Esophagus squamous epithelium (tissue), 4 donors: ENCODE measurements at regions not wholly inside any gene's neighbourhood (a gene's known extent, or its start where the extent isn't known, plus 50 kb on each side); places are given as distances from the start of the nearest gene placed in this dataset.

Experiments used
- CTCF ChIP-seq, 6 experiments: fragments of 450-650 bp in 4 of 6; fragments of 200-600 bp in 2 of 6; sonication (generic) in 2 of 6; IDR thresholded peaks; one replicate each; pipeline ENCODE4 v1.5.1; 2016 to 2019; ENCODE audit warnings: antibody characterized with exemption in 6 of 6, mild to moderate bottlenecking in 4 of 6, moderate library complexity in 4 of 6
- POLR2A ChIP-seq, 4 donors: fragments of 450-650 bp; IDR thresholded peaks; one replicate each; pipeline ENCODE4 v1.6.1; 2017; ENCODE audit warnings: antibody characterized with exemption in 4 of 4, mild to moderate bottlenecking in 4 of 4, moderate library complexity in 3 of 4

- TF ChIP-seq CTCF (IDR thresholded peaks at IDR 0.05) (no peak), POLR2A (IDR thresholded peaks at IDR 0.05) (no peak)
Measured at GRCh38 chr3:70532806-70533205, 220.4 kb upstream of the MDFIC2 start.
